H9 (cell line): ENCODE measurements at regions not wholly inside any gene's neighbourhood (a gene's known extent, or its start where the extent isn't known, plus 50 kb on each side); places are given as distances from the start of the nearest gene placed in this dataset.

Experiments used
- DNase-seq: peaks from one replicate; pipeline ENCODE4 v3.0.0-alpha.2; 2017
- H2AFZ ChIP-seq: one replicate; pipeline ENCODE4 v1.6.1; 2013; ENCODE audit warnings: mild to moderate bottlenecking, low read length, control low read depth, moderate library complexity
- H2AK5ac ChIP-seq: 2 replicates; pipeline ENCODE4 v1.6.1; 2013; ENCODE audit warnings: low read length, control low read depth, mixed read lengths; ENCODE audit not compliant: insufficient read length
- H2BK120ac ChIP-seq: one replicate; pipeline ENCODE4 v1.6.1; 2013; ENCODE audit warnings: low read depth, mild to moderate bottlenecking, low read length, control low read depth, inconsistent platforms; ENCODE audit not compliant: poor library complexity, severe bottlenecking
- H2BK12ac ChIP-seq: 2 replicates; pipeline ENCODE4 v1.6.1; 2013; ENCODE audit warnings: low read length, control low read depth, mixed read lengths, low read depth; ENCODE audit not compliant: insufficient read length
- H2BK15ac ChIP-seq: 2 replicates; pipeline ENCODE4 v1.6.1; 2013; ENCODE audit warnings: low read depth, low read length, control low read depth
- H2BK20ac ChIP-seq: one replicate; pipeline ENCODE4 v1.6.1; 2013; ENCODE audit warnings: low read depth, mild to moderate bottlenecking, low read length, control low read depth, inconsistent platforms; ENCODE audit not compliant: poor library complexity, severe bottlenecking
- H2BK5ac ChIP-seq: 2 replicates; pipeline ENCODE4 v1.6.1; 2013; ENCODE audit warnings: low read length, control low read depth, mixed read lengths; ENCODE audit not compliant: insufficient read length
- H3K14ac ChIP-seq: 2 replicates; pipeline ENCODE4 v1.6.1; 2013; ENCODE audit warnings: low read length, control low read depth; ENCODE audit not compliant: insufficient read depth
- H3K18ac ChIP-seq: 2 replicates; pipeline ENCODE4 v1.6.1; 2013; ENCODE audit warnings: low read depth, mild to moderate bottlenecking, mixed read lengths, low read length, control low read depth; ENCODE audit not compliant: insufficient read length
- H3K23ac ChIP-seq: 2 replicates; pipeline ENCODE4 v1.6.1; 2013; ENCODE audit warnings: low read length, control low read depth, mixed read lengths, low read depth; ENCODE audit not compliant: insufficient read length
- H3K23me2 ChIP-seq: 2 replicates; pipeline ENCODE4 v1.6.1; 2013; ENCODE audit warnings: low read depth, mild to moderate bottlenecking, mixed read lengths, low read length, control low read depth; ENCODE audit not compliant: insufficient read length, poor library complexity, severe bottlenecking
- H3K27ac ChIP-seq: 2 replicates; pipeline ENCODE4 v1.5.1; 2013; ENCODE audit warnings: low read length, control low read depth, mixed read lengths, low read depth; ENCODE audit not compliant: insufficient read length
- H3K27me3 ChIP-seq: 2 replicates; pipeline ENCODE4 v1.6.1; 2013; ENCODE audit warnings: low read length, control low read depth, inconsistent platforms; ENCODE audit not compliant: insufficient read depth
- H3K4ac ChIP-seq: 2 replicates; pipeline ENCODE4 v1.6.1; 2013; ENCODE audit warnings: low read depth, mild to moderate bottlenecking, control low read depth, inconsistent platforms, low read length, moderate library complexity
- H3K4me1 ChIP-seq: 2 replicates; pipeline ENCODE4 v1.6.1; 2013; ENCODE audit warnings: low read length, control low read depth, inconsistent platforms; ENCODE audit not compliant: insufficient read depth
- H3K4me2 ChIP-seq: 2 replicates; pipeline ENCODE4 v1.6.1; 2013; ENCODE audit warnings: low read length, control low read depth, mixed read lengths; ENCODE audit not compliant: insufficient read length, insufficient read depth
- H3K56ac ChIP-seq: 2 replicates; pipeline ENCODE4 v1.6.1; 2013; ENCODE audit warnings: low read depth, mild to moderate bottlenecking, mixed read lengths, low read length, control low read depth; ENCODE audit not compliant: insufficient read length
- H3K79me1 ChIP-seq: 2 replicates; pipeline ENCODE4 v1.6.1; 2013; ENCODE audit warnings: low read depth, mild to moderate bottlenecking, moderate library complexity, low read length, control low read depth, inconsistent platforms; ENCODE audit not compliant: insufficient read depth, poor library complexity, severe bottlenecking
- H3K79me2 ChIP-seq: 2 replicates; pipeline ENCODE4 v1.6.1; 2013; ENCODE audit warnings: low read length, control low read depth, inconsistent platforms; ENCODE audit not compliant: insufficient read depth
- H3K9ac ChIP-seq: 2 replicates; pipeline ENCODE4 v1.6.1; 2013; ENCODE audit warnings: low read length, control low read depth, mixed read lengths; ENCODE audit not compliant: insufficient read length; ENCODE audit errors: extremely low read depth
- H3K9me3 ChIP-seq: one replicate; pipeline ENCODE4 v1.6.1; 2013; ENCODE audit warnings: low read depth, low read length, inconsistent platforms; ENCODE audit not compliant: control insufficient read depth
- H3T11ph ChIP-seq: one replicate; pipeline ENCODE4 v1.6.1; 2013; ENCODE audit warnings: mild to moderate bottlenecking, low read length, control low read depth, inconsistent platforms
- H4K20me1 ChIP-seq: one replicate; pipeline ENCODE4 v1.6.1; 2013; ENCODE audit not compliant: control insufficient read depth, insufficient read length, insufficient read depth
- H4K5ac ChIP-seq: 2 replicates; pipeline ENCODE4 v1.6.1; 2013; ENCODE audit warnings: low read depth, mild to moderate bottlenecking, mixed read lengths, low read length, control low read depth; ENCODE audit not compliant: insufficient read length
- H4K8ac ChIP-seq: replicated peaks from 2 replicates; pipeline ENCODE4 v1.6.1; 2013; ENCODE audit warnings: low read length, control low read depth, mixed read lengths, low read depth; ENCODE audit not compliant: insufficient read length
- H4K91ac ChIP-seq: 2 replicates; pipeline ENCODE4 v1.6.1; 2013; ENCODE audit warnings: low read depth, mild to moderate bottlenecking, moderate library complexity, mixed read lengths, low read length, control low read depth; ENCODE audit not compliant: insufficient read length
- H3K27ac Mint-ChIP-seq, 3 experiments: 2 replicates in 2 of 3; 3 replicates in 1 of 3; pipeline ENCODE4 v1.8.0; 2020 to 2021; ENCODE audit warnings: mixed read lengths in 3 of 3, mild to moderate bottlenecking in 1 of 3, moderate library complexity in 1 of 3
- H3K27me3 Mint-ChIP-seq: 2 replicates; pipeline ENCODE4 v1.8.0; 2021; ENCODE audit warnings: low read depth, mild to moderate bottlenecking, moderate library complexity, mixed read lengths
- H3K36me3 Mint-ChIP-seq, 3 experiments: 2 replicates in 2 of 3; 3 replicates in 1 of 3; pipeline ENCODE4 v1.8.0; 2020 to 2021; ENCODE audit warnings: low read depth in 3 of 3, mixed read lengths in 3 of 3; ENCODE audit not compliant: insufficient read depth in 1 of 3
- H3K4me1 Mint-ChIP-seq, 2 experiments: 2 replicates each; pipeline ENCODE4 v1.8.0; 2020; ENCODE audit warnings: mixed read lengths in 2 of 2
- H3K4me3 Mint-ChIP-seq, 2 experiments: 2 replicates in 1 of 2; 3 replicates in 1 of 2; pipeline ENCODE4 v1.8.0; 2020 to 2021; ENCODE audit warnings: mild to moderate bottlenecking in 2 of 2, mixed read lengths in 2 of 2, moderate library complexity in 1 of 2
- H3K9me3 Mint-ChIP-seq, 2 experiments: 2 replicates in 1 of 2; 3 replicates in 1 of 2; pipeline ENCODE4 v1.8.0; 2020; ENCODE audit warnings: mild to moderate bottlenecking in 2 of 2, mixed read lengths in 2 of 2, moderate library complexity in 1 of 2
- WGBS: extraction: QIAGEN DNeasy Blood & Tissue Kit; methylation state at CpG from one replicate; pipeline ENCODE4 v1.1.7; 2013; ENCODE audit warnings: missing lambda C conversion rate, low lambda C conversion rate, mixed read lengths; ENCODE audit not compliant: insufficient read length; ENCODE audit errors: extremely low coverage; 5-methylcytosine and 5-hydroxymethylcytosine counted together
- TF ChIP-seq, protein P1 (sequence below): fragments of 200-600 bp; sonication (generic); conservative IDR thresholded peaks from 3 replicates; pipeline ENCODE4 v1.8.0; 2021; ENCODE audit warnings: antibody characterized with exemption, mild to moderate bottlenecking

DNA sequence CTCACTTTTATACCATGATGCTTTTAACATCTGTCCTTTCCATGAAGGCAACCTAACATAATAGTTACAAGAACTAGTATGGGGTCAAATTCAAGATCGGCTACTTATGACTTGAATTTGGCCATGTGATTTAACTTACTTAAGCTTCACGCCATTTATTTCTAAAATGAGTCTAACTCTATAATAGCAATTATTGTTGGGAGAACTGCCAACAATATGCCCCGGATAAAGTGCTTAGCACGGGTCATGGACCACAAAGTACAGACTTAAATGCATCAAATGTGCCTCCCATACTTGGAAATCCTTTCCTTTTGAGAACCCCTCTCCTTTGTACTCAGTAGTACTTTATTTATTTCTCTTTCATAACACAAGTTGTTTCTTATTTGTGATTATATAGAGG, 1603.6 kb upstream of the GOT2 start:
- Histone ChIP-seq H2AFZ (no peak overlapping the region), H3K9me3 (no peaks in the 10 kb centered on the region), H3K79me2 (no peaks in the 10 kb centered on the region), H4K20me1 (no peaks in the 10 kb centered on the region), H2BK20ac (no peak overlapping the region), H3K4me2 (no peak overlapping the region), H2BK15ac (no peak overlapping the region), H3K27ac (no peak overlapping the region), H3K9ac (no peak overlapping the region), H4K8ac (no peak overlapping the region), H4K91ac (no peak overlapping the region), H3K23ac (no peak overlapping the region), H3K18ac (no peak overlapping the region), H3K56ac (no peak overlapping the region), H3K27me3 (no peaks in the 10 kb centered on the region), H3K79me1 (no peaks in the 10 kb centered on the region), H2BK120ac (no peak overlapping the region), H3K23me2 (no peaks in the 10 kb centered on the region), H2BK5ac (no peak overlapping the region), H3T11ph (no peak overlapping the region), H2AK5ac (no peak overlapping the region), H3K4me1 (no peaks in the 10 kb centered on the region), H2BK12ac (no peak overlapping the region), H3K4ac (no peak overlapping the region), H3K14ac (no peak overlapping the region), H4K5ac (no peak overlapping the region)
- no peak for DNase-seq
- Mint-ChIP-seq H3K36me3 (peaks cover 0 to 3% (median 0%) of the 10 kb centered on the region in 3 experiments; a peak in 3 of 7 replicates), H3K9me3 (peaks cover 0 to 3% of the 10 kb centered on the region in 2 experiments; a peak in 2 of 5 replicates), H3K4me1 (no peaks in the 10 kb centered on the region), H3K27ac (no peak overlapping the region), H3K27me3 (no peaks in the 10 kb centered on the region), H3K4me3 (no peak overlapping the region)
- TF ChIP-seq, protein P1, sequence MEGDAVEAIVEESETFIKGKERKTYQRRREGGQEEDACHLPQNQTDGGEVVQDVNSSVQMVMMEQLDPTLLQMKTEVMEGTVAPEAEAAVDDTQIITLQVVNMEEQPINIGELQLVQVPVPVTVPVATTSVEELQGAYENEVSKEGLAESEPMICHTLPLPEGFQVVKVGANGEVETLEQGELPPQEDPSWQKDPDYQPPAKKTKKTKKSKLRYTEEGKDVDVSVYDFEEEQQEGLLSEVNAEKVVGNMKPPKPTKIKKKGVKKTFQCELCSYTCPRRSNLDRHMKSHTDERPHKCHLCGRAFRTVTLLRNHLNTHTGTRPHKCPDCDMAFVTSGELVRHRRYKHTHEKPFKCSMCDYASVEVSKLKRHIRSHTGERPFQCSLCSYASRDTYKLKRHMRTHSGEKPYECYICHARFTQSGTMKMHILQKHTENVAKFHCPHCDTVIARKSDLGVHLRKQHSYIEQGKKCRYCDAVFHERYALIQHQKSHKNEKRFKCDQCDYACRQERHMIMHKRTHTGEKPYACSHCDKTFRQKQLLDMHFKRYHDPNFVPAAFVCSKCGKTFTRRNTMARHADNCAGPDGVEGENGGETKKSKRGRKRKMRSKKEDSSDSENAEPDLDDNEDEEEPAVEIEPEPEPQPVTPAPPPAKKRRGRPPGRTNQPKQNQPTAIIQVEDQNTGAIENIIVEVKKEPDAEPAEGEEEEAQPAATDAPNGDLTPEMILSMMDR, result no peak
- WGBS, result no CpG with 5 or more reads among the region's 4 CpGs
